ENCODE measurements at regions not wholly inside any gene's neighbourhood (a gene's known extent, or its start where the extent isn't known, plus 50 kb on each side); places are given as distances from the start of the nearest gene placed in this dataset.
A peak's percentile ranks its signal among the peaks of the same experiment; 100 is the strongest.

GRCh38 chr21:38670861-38671260 is 134.9 kb upstream of the ETS2 start:
- CTCF ChIA-PET: interaction anchor here (2.6 to 3.3 kb wide), 2 partner anchors 41 to 467 kb away, joined by 12 to 39 read pairs; no protein-coding TSS in a partner anchor
- TF ChIP-seq CTCF (IDR thresholded peaks at IDR 0.05; ENCODE audit: insufficient read depth, low read depth, low read length): no peak

GRCh38 chr21:38671773-38672172 is 134.0 kb upstream of the ETS2 start:
- no peak for DNase-seq (ENCODE audit: low read depth)
- ChIA-PET POLR2A (no interaction called here), CTCF (no interaction called here)
- peaks cover 40% of the 10 kb centered on the region for H3K27me3 ChIP-seq (ENCODE audit: control insufficient read depth, insufficient read depth, low read length)
- no peaks in the 10 kb centered on the region for H3K36me3 ChIP-seq (ENCODE audit: control insufficient read depth, insufficient read depth, low read length)
- H3K4me3 ChIP-seq (ENCODE audit: low read depth, low read length): no peak overlapping the region
- TF ChIP-seq CTCF (IDR thresholded peaks at IDR 0.05; ENCODE audit: insufficient read depth, low read depth, low read length): no peak

More at GRCh38 chr21:38670861-38671260, 134.9 kb upstream of the ETS2 start:
- Histone ChIP-seq H3K36me3 (ENCODE audit: control insufficient read depth, insufficient read depth, low read length) (no peaks in the 10 kb centered on the region), H3K27me3 (ENCODE audit: control insufficient read depth, insufficient read depth, low read length) (peaks cover 37% of the 10 kb centered on the region), H3K4me3 (ENCODE audit: low read depth, low read length) (no peak overlapping the region)
- no peak for DNase-seq (ENCODE audit: low read depth)
- POLR2A ChIA-PET: no interaction called here

GRCh38 chr21:38675182-38675824 is 130.4 kb upstream of the ETS2 start:
- no peaks in the 10 kb centered on the region for H3K36me3 ChIP-seq (ENCODE audit: control insufficient read depth, insufficient read depth, low read length)
- CTCF ChIA-PET: no interaction called here
- H3K27me3 ChIP-seq (ENCODE audit: control insufficient read depth, insufficient read depth, low read length): peaks cover 31% of the 10 kb centered on the region
- DNase-seq (ENCODE audit: low read depth): no peak
- POLR2A ChIA-PET: no interaction called here
- H3K4me3 ChIP-seq (ENCODE audit: low read depth, low read length): no peak overlapping the region
- TF ChIP-seq CTCF (IDR thresholded peaks at IDR 0.05; ENCODE audit: insufficient read depth, low read depth, low read length): no peak

GRCh38 chr21:38678827-38679226 is 126.9 kb upstream of the ETS2 start:
- TF ChIP-seq CTCF (IDR thresholded peaks at IDR 0.05; ENCODE audit: insufficient read depth, low read depth, low read length): no peak
- no peaks in the 10 kb centered on the region for H3K36me3 ChIP-seq (ENCODE audit: control insufficient read depth, insufficient read depth, low read length)
- H3K27me3 ChIP-seq (ENCODE audit: control insufficient read depth, insufficient read depth, low read length): peaks cover 31% of the 10 kb centered on the region
- POLR2A ChIA-PET: no interaction called here
- DNase-seq (ENCODE audit: low read depth): no peak
- CTCF ChIA-PET: interaction anchor here (1.2 to 1.3 kb wide), 2 partner anchors 9 to 460 kb away, joined by 4 to 12 read pairs; no protein-coding TSS in a partner anchor
- H3K4me3 ChIP-seq (ENCODE audit: low read depth, low read length): no peak overlapping the region

- ChIA-PET CTCF (interaction anchor here (0.6 to 1.4 kb wide), 4 partner anchors 11 to 459 kb away, joined by 3 to 4 read pairs (median 4); no protein-coding TSS in a partner anchor), POLR2A (no interaction called here)
- H3K4me3 ChIP-seq (ENCODE audit: low read depth, low read length): no peak overlapping the region
- peak; percentile 26 for DNase-seq (ENCODE audit: low read depth)
- H3K36me3 ChIP-seq (ENCODE audit: control insufficient read depth, insufficient read depth, low read length): no peaks in the 10 kb centered on the region
- no peak for TF ChIP-seq CTCF (IDR thresholded peaks at IDR 0.05; ENCODE audit: insufficient read depth, low read depth, low read length)
- H3K27me3 ChIP-seq (ENCODE audit: control insufficient read depth, insufficient read depth, low read length): peaks cover 32% of the 10 kb centered on the region
Measured at GRCh38 chr21:38679534-38679933, 126.2 kb upstream of the ETS2 start.

Measured in BJ (cell line).